HEK293 (cell line): ENCODE measurements at regions not wholly inside any gene's neighbourhood (a gene's known extent, or its start where the extent isn't known, plus 50 kb on each side); places are given as distances from the start of the nearest gene placed in this dataset.

Source experiments
- CTCF ChIA-PET: fragments of 350-600 bp; formaldehyde crosslinking; extraction: SDS; loops from one replicate; lab custom pipeline; 2021; ENCODE audit warnings: antibody characterized with exemption; lab: Yijun Ruan, JAX
- POLR2A ChIA-PET: fragments of 300-600 bp; formaldehyde crosslinking; extraction: SDS; loops from one replicate; lab custom pipeline; 2020; ENCODE audit warnings: antibody characterized with exemption, inconsistent platforms; lab: Yijun Ruan, JAX
- H3K27ac ChIP-seq: fragments of 200-500 bp; sonication (Bioruptor generic); 2 replicates; pipeline ENCODE4 v1.5.1; 2014; ENCODE audit warnings: low read depth, low read length, control low read depth, inconsistent platforms; ENCODE audit errors: extremely low read depth
- H3K36me3 ChIP-seq, 2 experiments: fragments of 200-500 bp in 1 of 2; sonication (Bioruptor generic) in 1 of 2; 1 replicate in 1 of 2; 2 replicates in 1 of 2; pipeline ENCODE4 v1.5.1; 2014 to 2017; ENCODE audit warnings: inconsistent platforms in 2 of 2, low read length in 2 of 2; ENCODE audit not compliant: control insufficient read depth in 2 of 2, insufficient read depth in 1 of 2
- H3K4me1 ChIP-seq: fragments of 200-500 bp; sonication (Bioruptor generic); 2 replicates; pipeline ENCODE4 v1.5.1; 2014; ENCODE audit warnings: mild to moderate bottlenecking, low read length, inconsistent platforms; ENCODE audit not compliant: control insufficient read depth, insufficient read depth
- H3K4me3 ChIP-seq: 2 replicates; pipeline ENCODE4 v1.5.1; 2011; ENCODE audit warnings: low read depth, mild to moderate bottlenecking, control low read depth, low read length, moderate library complexity
- H3K9me3 ChIP-seq: fragments of 200-500 bp; sonication (Bioruptor generic); 2 replicates; pipeline ENCODE4 v1.5.1; 2014; ENCODE audit warnings: low read depth, low read length, inconsistent platforms; ENCODE audit not compliant: control insufficient read depth, insufficient read depth
- MYNN ChIP-seq: fragments of 450-650 bp; formaldehyde crosslinking; IDR thresholded peaks from 2 replicates; pipeline ENCODE4 v1.5.1; 2016; ENCODE audit warnings: missing biosample characterization, missing genetic modification characterization, borderline replicate concordance
- PRDM1 ChIP-seq: fragments of 450-650 bp; formaldehyde crosslinking; IDR thresholded peaks from 2 replicates; pipeline ENCODE4; 2016; ENCODE audit warnings: missing biosample characterization, missing genetic modification characterization
- YY1 ChIP-seq: fragments of 450-650 bp; formaldehyde crosslinking; IDR thresholded peaks from 2 replicates; pipeline ENCODE4 v1.5.1; 2018; ENCODE audit warnings: missing biosample characterization, missing genetic modification characterization
- ZBTB20 ChIP-seq: fragments of 450-650 bp; formaldehyde crosslinking; IDR thresholded peaks from 2 replicates; pipeline ENCODE4 v1.5.1; 2016; ENCODE audit warnings: missing biosample characterization, missing genetic modification characterization
- ZFP3 ChIP-seq: fragments of 450-650 bp; formaldehyde crosslinking; IDR thresholded peaks from 2 replicates; pipeline ENCODE4 v1.5.1; 2016; ENCODE audit warnings: low read depth, missing biosample characterization, missing genetic modification characterization
- ZNF19 ChIP-seq: fragments of 450-650 bp; formaldehyde crosslinking; IDR thresholded peaks from 2 replicates; pipeline ENCODE4; 2016; ENCODE audit warnings: missing biosample characterization, missing genetic modification characterization, low read depth
- ZNF223 ChIP-seq: fragments of 450-650 bp; formaldehyde crosslinking; IDR thresholded peaks from 2 replicates; pipeline ENCODE4 v1.5.1; 2016; ENCODE audit warnings: missing biosample characterization, missing genetic modification characterization
- ZNF341 ChIP-seq: fragments of 450-650 bp; formaldehyde crosslinking; IDR thresholded peaks from 2 replicates; pipeline ENCODE4; 2016; ENCODE audit warnings: low read depth, missing biosample characterization, missing genetic modification characterization
- ZNF37A ChIP-seq: fragments of 450-650 bp; IDR thresholded peaks from 2 replicates; pipeline ENCODE4 v1.5.1; 2018; ENCODE audit warnings: missing biosample characterization, missing genetic modification characterization
- ZNF416 ChIP-seq: fragments of 450-650 bp; formaldehyde crosslinking; IDR thresholded peaks from 2 replicates; pipeline ENCODE4 v1.5.1; 2016; ENCODE audit warnings: missing biosample characterization, missing genetic modification characterization
- ZNF639 ChIP-seq: fragments of 450-650 bp; formaldehyde crosslinking; IDR thresholded peaks from 2 replicates; pipeline ENCODE4 v1.5.1; 2016; ENCODE audit warnings: missing biosample characterization, missing genetic modification characterization
- ZSCAN5A ChIP-seq: fragments of 450-650 bp; formaldehyde crosslinking; IDR thresholded peaks from 2 replicates; pipeline ENCODE4 v1.5.1; 2016; ENCODE audit warnings: missing biosample characterization, missing genetic modification characterization
- TF ChIP-seq, protein P1 (sequence below): fragments of 450-650 bp; formaldehyde crosslinking; IDR thresholded peaks from 2 replicates; pipeline ENCODE4 v1.5.1; 2016; ENCODE audit warnings: missing biosample characterization, missing genetic modification characterization
- TF ChIP-seq, protein P2 (sequence below): fragments of 450-650 bp; formaldehyde crosslinking; IDR thresholded peaks from 2 replicates; pipeline ENCODE4 v1.5.1; 2016; ENCODE audit warnings: missing biosample characterization, missing genetic modification characterization
- TF ChIP-seq, protein P3 (sequence below): fragments of 450-650 bp; IDR thresholded peaks from 2 replicates; pipeline ENCODE4 v1.5.1; 2018; ENCODE audit warnings: missing biosample characterization, missing genetic modification characterization
- TF ChIP-seq, protein P4 (sequence below): fragments of 450-650 bp; formaldehyde crosslinking; IDR thresholded peaks from 2 replicates; pipeline ENCODE4 v1.5.1; 2017; ENCODE audit warnings: missing biosample characterization, missing genetic modification characterization
- TF ChIP-seq, protein P5 (sequence below): fragments of 450-650 bp; formaldehyde crosslinking; IDR thresholded peaks from 2 replicates; pipeline ENCODE4 v1.5.1; 2016; ENCODE audit warnings: missing biosample characterization, missing genetic modification characterization

DNA sequence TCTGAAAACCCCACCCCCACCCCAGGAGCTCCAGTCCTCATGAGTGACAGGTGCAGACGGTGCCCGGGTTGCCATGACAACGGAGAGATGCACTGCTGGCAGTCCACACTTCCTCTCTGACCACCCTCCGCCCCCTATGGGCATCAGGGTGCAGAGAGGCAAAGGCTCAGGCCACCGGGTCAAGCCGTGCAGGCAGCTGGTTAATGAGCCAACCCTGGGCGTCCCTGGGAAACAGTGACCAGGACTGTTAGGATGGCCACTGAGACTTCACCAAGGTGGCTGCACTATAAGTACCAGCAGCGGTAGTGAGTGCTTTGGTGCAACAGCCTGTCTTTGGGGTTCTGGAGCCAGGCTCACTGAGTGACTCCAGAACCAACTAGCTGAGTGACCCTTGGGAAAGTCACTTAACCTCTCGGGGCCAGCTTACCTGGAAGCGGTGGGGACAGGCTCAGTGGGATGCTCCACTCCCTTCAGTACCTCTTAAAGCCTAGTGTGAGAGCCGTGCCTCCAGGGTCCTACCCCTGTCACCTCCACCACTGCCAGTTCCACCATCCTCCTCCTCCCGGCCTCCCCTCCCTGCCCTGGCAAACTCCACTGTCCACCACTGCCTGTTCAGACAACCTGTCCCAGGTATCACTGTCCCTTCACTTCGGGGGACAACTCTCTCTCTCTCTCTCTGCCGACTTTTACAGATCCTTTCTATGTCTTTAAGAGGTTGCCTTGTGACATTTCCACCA is 121.0 kb upstream of the PRR20G start (continued):
- TF ChIP-seq, protein P1, sequence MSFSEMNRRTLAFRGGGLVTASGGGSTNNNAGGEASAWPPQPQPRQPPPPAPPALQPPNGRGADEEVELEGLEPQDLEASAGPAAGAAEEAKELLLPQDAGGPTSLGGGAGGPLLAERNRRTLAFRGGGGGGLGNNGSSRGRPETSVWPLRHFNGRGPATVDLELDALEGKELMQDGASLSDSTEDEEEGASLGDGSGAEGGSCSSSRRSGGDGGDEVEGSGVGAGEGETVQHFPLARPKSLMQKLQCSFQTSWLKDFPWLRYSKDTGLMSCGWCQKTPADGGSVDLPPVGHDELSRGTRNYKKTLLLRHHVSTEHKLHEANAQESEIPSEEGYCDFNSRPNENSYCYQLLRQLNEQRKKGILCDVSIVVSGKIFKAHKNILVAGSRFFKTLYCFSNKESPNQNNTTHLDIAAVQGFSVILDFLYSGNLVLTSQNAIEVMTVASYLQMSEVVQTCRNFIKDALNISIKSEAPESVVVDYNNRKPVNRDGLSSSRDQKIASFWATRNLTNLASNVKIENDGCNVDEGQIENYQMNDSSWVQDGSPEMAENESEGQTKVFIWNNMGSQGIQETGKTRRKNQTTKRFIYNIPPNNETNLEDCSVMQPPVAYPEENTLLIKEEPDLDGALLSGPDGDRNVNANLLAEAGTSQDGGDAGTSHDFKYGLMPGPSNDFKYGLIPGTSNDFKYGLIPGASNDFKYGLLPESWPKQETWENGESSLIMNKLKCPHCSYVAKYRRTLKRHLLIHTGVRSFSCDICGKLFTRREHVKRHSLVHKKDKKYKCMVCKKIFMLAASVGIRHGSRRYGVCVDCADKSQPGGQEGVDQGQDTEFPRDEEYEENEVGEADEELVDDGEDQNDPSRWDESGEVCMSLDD (tag by site-specific recombination) = no peak
- no peak for TF ChIP-seq ZNF19 (tag by site-specific recombination)
- TF ChIP-seq ZNF416 = no peak
- no peak for TF ChIP-seq ZNF223 (tag by site-specific recombination)
- no peak for TF ChIP-seq ZNF37A (tag by site-specific recombination)
- no peak for TF ChIP-seq YY1
- no peak for TF ChIP-seq ZNF639 (tag by site-specific recombination)
- TF ChIP-seq, all 188 proteins: peak for 0

GRCh38 chr3:127408022-127408683 is 120.3 kb upstream of the PRR20G start:
- POLR2A ChIA-PET = no interaction called here

More at GRCh38 chr3:127408022-127408683, 120.3 kb upstream of the PRR20G start:
- no peaks in the 10 kb centered on the region for H3K4me1 ChIP-seq
- CTCF ChIA-PET = interaction anchor here (0.6 kb wide), 1 partner anchor 228 kb away, joined by 3 read pairs; no protein-coding TSS in a partner anchor
- TF ChIP-seq, protein P2, sequence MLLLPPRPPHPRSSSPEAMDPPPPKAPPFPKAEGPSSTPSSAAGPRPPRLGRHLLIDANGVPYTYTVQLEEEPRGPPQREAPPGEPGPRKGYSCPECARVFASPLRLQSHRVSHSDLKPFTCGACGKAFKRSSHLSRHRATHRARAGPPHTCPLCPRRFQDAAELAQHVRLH (tag by site-specific recombination) = no peak
- TF ChIP-seq, protein P3, sequence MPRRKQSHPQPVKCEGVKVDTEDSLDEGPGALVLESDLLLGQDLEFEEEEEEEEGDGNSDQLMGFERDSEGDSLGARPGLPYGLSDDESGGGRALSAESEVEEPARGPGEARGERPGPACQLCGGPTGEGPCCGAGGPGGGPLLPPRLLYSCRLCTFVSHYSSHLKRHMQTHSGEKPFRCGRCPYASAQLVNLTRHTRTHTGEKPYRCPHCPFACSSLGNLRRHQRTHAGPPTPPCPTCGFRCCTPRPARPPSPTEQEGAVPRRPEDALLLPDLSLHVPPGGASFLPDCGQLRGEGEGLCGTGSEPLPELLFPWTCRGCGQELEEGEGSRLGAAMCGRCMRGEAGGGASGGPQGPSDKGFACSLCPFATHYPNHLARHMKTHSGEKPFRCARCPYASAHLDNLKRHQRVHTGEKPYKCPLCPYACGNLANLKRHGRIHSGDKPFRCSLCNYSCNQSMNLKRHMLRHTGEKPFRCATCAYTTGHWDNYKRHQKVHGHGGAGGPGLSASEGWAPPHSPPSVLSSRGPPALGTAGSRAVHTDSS = no peak
- no peak for TF ChIP-seq ZNF341 (tag by site-specific recombination)
- TF ChIP-seq ZFP3 = no peak
- no peak for TF ChIP-seq ZBTB20
- TF ChIP-seq, protein P4, sequence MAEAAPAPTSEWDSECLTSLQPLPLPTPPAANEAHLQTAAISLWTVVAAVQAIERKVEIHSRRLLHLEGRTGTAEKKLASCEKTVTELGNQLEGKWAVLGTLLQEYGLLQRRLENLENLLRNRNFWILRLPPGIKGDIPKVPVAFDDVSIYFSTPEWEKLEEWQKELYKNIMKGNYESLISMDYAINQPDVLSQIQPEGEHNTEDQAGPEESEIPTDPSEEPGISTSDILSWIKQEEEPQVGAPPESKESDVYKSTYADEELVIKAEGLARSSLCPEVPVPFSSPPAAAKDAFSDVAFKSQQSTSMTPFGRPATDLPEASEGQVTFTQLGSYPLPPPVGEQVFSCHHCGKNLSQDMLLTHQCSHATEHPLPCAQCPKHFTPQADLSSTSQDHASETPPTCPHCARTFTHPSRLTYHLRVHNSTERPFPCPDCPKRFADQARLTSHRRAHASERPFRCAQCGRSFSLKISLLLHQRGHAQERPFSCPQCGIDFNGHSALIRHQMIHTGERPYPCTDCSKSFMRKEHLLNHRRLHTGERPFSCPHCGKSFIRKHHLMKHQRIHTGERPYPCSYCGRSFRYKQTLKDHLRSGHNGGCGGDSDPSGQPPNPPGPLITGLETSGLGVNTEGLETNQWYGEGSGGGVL (tag by site-specific recombination) = no peak
- TF ChIP-seq MYNN (tag by site-specific recombination) = no peak
- no peak for TF ChIP-seq PRDM1 (tag by site-specific recombination)
- TF ChIP-seq, protein P5, sequence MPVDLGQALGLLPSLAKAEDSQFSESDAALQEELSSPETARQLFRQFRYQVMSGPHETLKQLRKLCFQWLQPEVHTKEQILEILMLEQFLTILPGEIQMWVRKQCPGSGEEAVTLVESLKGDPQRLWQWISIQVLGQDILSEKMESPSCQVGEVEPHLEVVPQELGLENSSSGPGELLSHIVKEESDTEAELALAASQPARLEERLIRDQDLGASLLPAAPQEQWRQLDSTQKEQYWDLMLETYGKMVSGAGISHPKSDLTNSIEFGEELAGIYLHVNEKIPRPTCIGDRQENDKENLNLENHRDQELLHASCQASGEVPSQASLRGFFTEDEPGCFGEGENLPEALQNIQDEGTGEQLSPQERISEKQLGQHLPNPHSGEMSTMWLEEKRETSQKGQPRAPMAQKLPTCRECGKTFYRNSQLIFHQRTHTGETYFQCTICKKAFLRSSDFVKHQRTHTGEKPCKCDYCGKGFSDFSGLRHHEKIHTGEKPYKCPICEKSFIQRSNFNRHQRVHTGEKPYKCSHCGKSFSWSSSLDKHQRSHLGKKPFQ (tag by site-specific recombination) = no peak
- no peak for TF ChIP-seq ZSCAN5A (tag by site-specific recombination)
- no peaks in the 10 kb centered on the region for H3K9me3 ChIP-seq
- no peak overlapping the region for H3K27ac ChIP-seq
- H3K36me3 ChIP-seq = no peaks in the 10 kb centered on the region
- H3K4me3 ChIP-seq = no peak overlapping the region
